D721Med (cell line): ENCODE measurements at regions not wholly inside any gene's neighbourhood (a gene's known extent, or its start where the extent isn't known, plus 50 kb on each side); places are given as distances from the start of the nearest gene placed in this dataset.
A peak's percentile ranks its signal among the peaks of the same experiment; 100 is the strongest.

Source experiments
- DNase-seq: peaks from one replicate; pipeline ENCODE4 v3.0.0; 2011; ENCODE audit warnings: low spot score; ENCODE audit not compliant: insufficient read length
- FAIRE-seq: peaks from 2 replicates; lab custom pipeline; 2011; peaks lifted over from hg19 to GRCh38; lab: Jason Lieb, UNC
- TF ChIP-seq, protein P1 (sequence below): IDR thresholded peaks from 2 replicates; pipeline ENCODE4 v1.5.1; 2012; ENCODE audit warnings: mild to moderate bottlenecking, control low read depth; ENCODE audit not compliant: insufficient read depth; ENCODE audit errors: missing control alignments

DNA sequence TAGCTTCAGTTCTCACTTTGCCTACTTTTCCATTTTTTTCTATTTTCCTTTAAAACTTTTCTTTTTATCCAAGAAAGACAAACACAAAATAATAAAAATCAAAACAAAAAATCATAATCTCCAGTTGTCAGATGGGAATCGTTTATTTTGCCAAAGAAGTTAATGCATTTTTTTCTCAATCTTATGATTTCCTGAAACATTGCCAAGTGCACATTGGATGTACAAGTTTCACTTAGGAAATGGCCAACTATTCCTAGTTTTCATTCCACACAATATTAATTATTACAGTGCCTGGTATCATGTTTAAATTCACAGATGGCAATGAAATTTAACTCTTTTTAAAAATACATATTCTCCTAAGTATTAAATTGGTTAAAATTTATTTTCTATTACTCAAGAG is 1050.5 kb downstream of the TTLL7 start:
- TF ChIP-seq, protein P1, sequence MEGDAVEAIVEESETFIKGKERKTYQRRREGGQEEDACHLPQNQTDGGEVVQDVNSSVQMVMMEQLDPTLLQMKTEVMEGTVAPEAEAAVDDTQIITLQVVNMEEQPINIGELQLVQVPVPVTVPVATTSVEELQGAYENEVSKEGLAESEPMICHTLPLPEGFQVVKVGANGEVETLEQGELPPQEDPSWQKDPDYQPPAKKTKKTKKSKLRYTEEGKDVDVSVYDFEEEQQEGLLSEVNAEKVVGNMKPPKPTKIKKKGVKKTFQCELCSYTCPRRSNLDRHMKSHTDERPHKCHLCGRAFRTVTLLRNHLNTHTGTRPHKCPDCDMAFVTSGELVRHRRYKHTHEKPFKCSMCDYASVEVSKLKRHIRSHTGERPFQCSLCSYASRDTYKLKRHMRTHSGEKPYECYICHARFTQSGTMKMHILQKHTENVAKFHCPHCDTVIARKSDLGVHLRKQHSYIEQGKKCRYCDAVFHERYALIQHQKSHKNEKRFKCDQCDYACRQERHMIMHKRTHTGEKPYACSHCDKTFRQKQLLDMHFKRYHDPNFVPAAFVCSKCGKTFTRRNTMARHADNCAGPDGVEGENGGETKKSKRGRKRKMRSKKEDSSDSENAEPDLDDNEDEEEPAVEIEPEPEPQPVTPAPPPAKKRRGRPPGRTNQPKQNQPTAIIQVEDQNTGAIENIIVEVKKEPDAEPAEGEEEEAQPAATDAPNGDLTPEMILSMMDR, result no peak
- DNase-seq (no peak), FAIRE-seq (peak; percentile 21)

DNA sequence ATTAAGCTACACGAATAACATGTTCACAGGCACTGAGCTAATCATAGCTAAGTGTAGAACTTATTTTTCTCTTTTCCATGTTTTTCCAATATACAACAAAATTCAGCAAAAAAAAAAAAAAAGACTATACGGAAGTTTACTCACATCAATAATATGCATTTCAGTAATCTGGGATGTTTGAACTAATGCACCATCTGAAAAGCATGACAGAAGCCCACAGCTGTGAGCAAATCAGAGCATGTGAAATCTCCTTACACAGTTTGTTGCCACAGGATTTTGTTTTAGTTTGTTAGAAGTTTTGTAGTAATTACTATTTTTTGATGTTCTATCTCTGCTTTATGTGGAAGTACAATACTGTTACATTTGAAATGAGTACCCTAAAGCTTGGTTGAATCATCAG is 1051.7 kb downstream of the TTLL7 start:
- TF ChIP-seq, protein P1, result no peak
- DNase-seq (no peak), FAIRE-seq (no peak)

DNA sequence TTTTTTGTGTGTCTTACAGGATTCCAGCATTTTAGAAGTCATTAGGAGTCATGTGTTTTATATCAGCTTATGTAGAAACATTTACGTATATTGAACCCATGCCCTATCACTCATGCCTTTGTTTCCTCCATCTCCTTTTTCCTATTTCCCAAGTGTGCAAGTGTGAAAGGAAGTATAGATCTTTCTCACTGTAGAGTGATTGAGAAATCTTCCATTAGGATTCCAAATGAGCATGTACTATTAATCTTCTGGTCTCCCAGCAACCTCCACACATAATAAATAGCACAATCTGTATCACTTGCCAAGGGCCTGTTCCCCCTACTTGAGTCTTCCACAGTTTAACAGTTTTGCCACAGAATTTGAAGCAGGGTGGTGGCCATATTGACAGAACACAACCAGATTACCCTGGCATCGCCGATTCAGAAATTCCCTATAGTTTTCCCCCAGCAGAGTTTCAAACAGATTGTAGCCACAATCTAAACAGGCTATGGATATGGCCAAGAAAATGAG is 1052.8 kb downstream of the TTLL7 start:
- no peak for DNase-seq
- TF ChIP-seq, protein P1, result no peak
- peak; percentile 32 for FAIRE-seq

DNA sequence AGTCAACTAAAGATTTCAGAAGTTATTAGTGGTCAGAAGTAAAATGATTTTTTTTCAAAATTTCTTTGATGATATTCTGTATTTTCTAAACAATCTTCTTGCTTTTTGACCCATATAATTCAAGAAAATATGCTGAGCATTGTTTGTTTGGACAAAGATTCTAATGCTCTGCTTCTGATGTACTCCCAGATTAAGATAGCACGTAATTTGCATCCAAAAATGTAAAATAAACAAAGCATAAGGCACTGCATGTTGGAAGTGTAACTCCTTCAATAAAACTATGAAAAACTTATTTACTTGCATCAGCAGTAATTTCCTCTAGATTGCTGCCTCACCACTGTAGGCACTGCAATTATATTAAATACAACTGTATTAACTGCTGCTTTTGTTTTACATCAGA is 1054.1 kb downstream of the TTLL7 start:
- TF ChIP-seq, protein P1, result no peak
- FAIRE-seq (no peak), DNase-seq (no peak)

DNA sequence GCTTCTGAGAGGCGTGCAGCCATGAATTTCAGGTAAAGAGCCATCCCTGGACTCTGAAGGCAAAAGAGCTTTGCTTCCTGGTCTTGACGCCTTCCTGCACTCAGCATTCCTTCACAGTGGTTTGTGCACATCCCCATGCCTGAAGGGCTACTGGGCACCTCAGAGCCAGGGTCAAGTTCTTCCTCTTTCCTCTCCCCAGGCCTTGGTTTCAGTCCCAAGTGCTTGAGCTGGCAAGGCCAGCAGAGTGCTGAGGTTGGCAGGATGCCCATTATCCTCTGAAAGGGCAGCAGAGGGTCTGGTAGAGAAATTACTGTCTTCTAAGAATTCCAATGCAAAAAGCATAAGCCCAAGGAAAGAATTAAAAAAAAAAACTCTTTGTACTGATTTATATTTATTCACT is 1064.9 kb downstream of the TTLL7 start:
- FAIRE-seq, result no peak
- no peak for DNase-seq
- TF ChIP-seq, protein P1, result no peak

DNA sequence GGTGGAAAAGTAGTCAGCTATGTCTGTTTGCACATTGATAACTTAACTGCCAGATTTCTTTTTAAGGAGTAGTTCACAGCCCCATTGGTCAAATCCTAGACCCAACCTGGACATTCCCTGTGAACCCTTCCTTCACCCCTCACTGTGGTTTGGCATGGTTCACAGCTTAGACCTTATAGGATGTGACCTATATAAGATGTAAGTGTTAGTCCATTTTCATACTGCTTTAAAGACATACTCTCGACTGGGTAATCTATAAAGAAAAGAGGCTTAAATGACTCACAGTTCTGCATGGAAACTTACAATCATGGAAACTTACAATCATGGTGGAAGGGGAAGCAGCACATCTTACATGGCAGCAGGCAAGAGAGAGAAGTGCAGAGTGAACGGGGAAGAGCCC is 1066.2 kb downstream of the TTLL7 start:
- TF ChIP-seq, protein P1, result no peak
- DNase-seq (no peak), FAIRE-seq (no peak)

DNA sequence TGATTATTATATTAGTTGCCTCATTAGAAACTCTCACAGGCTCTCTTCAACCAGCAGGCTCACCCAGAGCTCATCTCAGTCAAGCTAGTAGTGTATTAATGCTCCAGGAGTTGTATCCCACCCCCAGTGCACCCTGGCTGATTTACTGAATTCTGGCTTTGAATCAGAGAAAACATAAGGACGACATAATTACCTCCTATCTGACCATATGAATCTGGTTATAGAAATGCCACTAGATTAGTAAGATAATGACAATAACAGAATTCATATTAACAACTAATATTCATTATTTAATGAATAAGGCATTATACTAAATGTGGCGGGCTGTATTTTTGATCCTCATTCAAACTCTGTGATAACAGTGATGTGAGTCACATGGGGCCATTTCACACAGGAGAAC is 1066.7 kb downstream of the TTLL7 start:
- FAIRE-seq, result no peak
- TF ChIP-seq, protein P1, result no peak
- DNase-seq, result no peak
